ENCODE measurements at regions not wholly inside any gene's neighbourhood (a gene's known extent, or its start where the extent isn't known, plus 50 kb on each side); places are given as distances from the start of the nearest gene placed in this dataset.

GRCh38 chr9:126232461-126232860 lies 94.2 kb upstream of the MVB12B start:
- no peak for TF ChIP-seq Cebpa-rat (IDR thresholded peaks at IDR 0.05)
- H3K27ac ChIP-seq = no peak overlapping the region

GRCh38 chr9:126233175-126233574 lies 93.5 kb upstream of the MVB12B start:
- H3K27ac ChIP-seq = no peak overlapping the region
- H3K4me3 ChIP-seq = no peak overlapping the region
- H3K9ac ChIP-seq = no peak overlapping the region
- TF ChIP-seq Cebpa-rat (IDR thresholded peaks at IDR 0.05) = no peak
- no peaks in the 10 kb centered on the region for H4K20me1 ChIP-seq
- no peaks in the 10 kb centered on the region for H3K9me3 ChIP-seq
- no peak overlapping the region for H3K4me2 ChIP-seq
- no peaks in the 10 kb centered on the region for H3K27me3 ChIP-seq
- H3K36me3 ChIP-seq = no peaks in the 10 kb centered on the region
- peaks cover 34% of the 10 kb centered on the region for H3K4me1 ChIP-seq

More at GRCh38 chr9:126232461-126232860, 94.2 kb upstream of the MVB12B start:
- H3K27me3 ChIP-seq = no peaks in the 10 kb centered on the region
- peaks cover 41% of the 10 kb centered on the region for H3K4me1 ChIP-seq
- H3K4me2 ChIP-seq = no peak overlapping the region
- no peak overlapping the region for H3K9ac ChIP-seq
- no peaks in the 10 kb centered on the region for H4K20me1 ChIP-seq
- H3K36me3 ChIP-seq = no peaks in the 10 kb centered on the region
- no peaks in the 10 kb centered on the region for H3K9me3 ChIP-seq
- H3K4me3 ChIP-seq = no peak overlapping the region

- no peak overlapping the region for H3K4me3 ChIP-seq
- no peaks in the 10 kb centered on the region for H3K9me3 ChIP-seq
- H4K20me1 ChIP-seq = no peaks in the 10 kb centered on the region
- H3K4me1 ChIP-seq = peaks cover 25% of the 10 kb centered on the region
- H3K27ac ChIP-seq = no peak overlapping the region
- H3K36me3 ChIP-seq = no peaks in the 10 kb centered on the region
- no peak overlapping the region for H3K9ac ChIP-seq
- TF ChIP-seq Cebpa-rat (IDR thresholded peaks at IDR 0.05) = no peak
- no peaks in the 10 kb centered on the region for H3K27me3 ChIP-seq
- H3K4me2 ChIP-seq = peak overlapping the region; percentile 75; the same call in 1 of the 2 replicates
Measured at GRCh38 chr9:126233913-126234525, 92.6 kb upstream of the MVB12B start.

- H4K20me1 ChIP-seq = no peaks in the 10 kb centered on the region
- no peaks in the 10 kb centered on the region for H3K27me3 ChIP-seq
- H3K4me3 ChIP-seq = no peak overlapping the region
Measured at GRCh38 chr9:126234681-126235335, 91.8 kb upstream of the MVB12B start.

GRCh38 chr9:126235336-126236243 lies 91.0 kb upstream of the MVB12B start:
- no peaks in the 10 kb centered on the region for H3K36me3 ChIP-seq
- peak overlapping the region; percentile 75 for H3K4me2 ChIP-seq
- H3K27me3 ChIP-seq = no peaks in the 10 kb centered on the region
- peaks cover 25% of the 10 kb centered on the region for H3K4me1 ChIP-seq
- H3K9me3 ChIP-seq = no peaks in the 10 kb centered on the region
- H3K4me3 ChIP-seq = no peak overlapping the region
- peak overlapping the region; percentile 72 for H3K27ac ChIP-seq
- H3K9ac ChIP-seq = 0 out of 2 replicates have a peak overlapping the region, but pooled peaks have one; percentile 54
- no peaks in the 10 kb centered on the region for H4K20me1 ChIP-seq
- TF ChIP-seq Cebpa-rat (IDR thresholded peaks at IDR 0.05) = no peak

More at GRCh38 chr9:126234681-126235335, 91.8 kb upstream of the MVB12B start:
- no peak for TF ChIP-seq Cebpa-rat (IDR thresholded peaks at IDR 0.05)
- peak overlapping the region; percentile 75 for H3K4me2 ChIP-seq
- H3K9ac ChIP-seq = peak overlapping the region; percentile 54; the same call in 1 of the 2 replicates
- H3K9me3 ChIP-seq = no peaks in the 10 kb centered on the region
- peaks cover 23% of the 10 kb centered on the region for H3K4me1 ChIP-seq
- peak overlapping the region; percentile 72 for H3K27ac ChIP-seq
- no peaks in the 10 kb centered on the region for H3K36me3 ChIP-seq

GRCh38 chr9:126236273-126236672 lies 90.4 kb upstream of the MVB12B start:
- Histone ChIP-seq H3K4me3 (no peak overlapping the region), H3K36me3 (no peaks in the 10 kb centered on the region), H3K4me1 (peaks cover 31% of the 10 kb centered on the region), H3K27ac (no peak overlapping the region), H3K9ac (no peak overlapping the region), H3K9me3 (no peaks in the 10 kb centered on the region), H4K20me1 (no peaks in the 10 kb centered on the region), H3K27me3 (no peaks in the 10 kb centered on the region), H3K4me2 (no peak overlapping the region)
- TF ChIP-seq Cebpa-rat (IDR thresholded peaks at IDR 0.05) = no peak

- TF ChIP-seq Cebpa-rat (IDR thresholded peaks at IDR 0.05) = no peak
- H3K9me3 ChIP-seq = peaks cover 5% of the 10 kb centered on the region; the same call in 1 of the 2 replicates
- no peaks in the 10 kb centered on the region for H3K36me3 ChIP-seq
- H3K27me3 ChIP-seq = no peaks in the 10 kb centered on the region
- H3K9ac ChIP-seq = no peak overlapping the region
- H3K4me1 ChIP-seq = peaks cover 32% of the 10 kb centered on the region
- no peak overlapping the region for H3K27ac ChIP-seq
- H4K20me1 ChIP-seq = no peaks in the 10 kb centered on the region
- no peak overlapping the region for H3K4me3 ChIP-seq
- H3K4me2 ChIP-seq = no peak overlapping the region
Measured at GRCh38 chr9:126238415-126238814, 88.2 kb upstream of the MVB12B start.

GRCh38 chr9:126239515-126239914 lies 87.1 kb upstream of the MVB12B start:
- H3K9me3 ChIP-seq = peaks cover 9% of the 10 kb centered on the region; the same call in 1 of the 2 replicates
- H3K9ac ChIP-seq = no peak overlapping the region
- H4K20me1 ChIP-seq = no peaks in the 10 kb centered on the region
- no peak for TF ChIP-seq Cebpa-rat (IDR thresholded peaks at IDR 0.05)
- peaks cover 26% of the 10 kb centered on the region for H3K4me1 ChIP-seq
- no peak overlapping the region for H3K4me2 ChIP-seq
- H3K4me3 ChIP-seq = no peak overlapping the region
- H3K27ac ChIP-seq = no peak overlapping the region
- H3K27me3 ChIP-seq = no peaks in the 10 kb centered on the region
- no peaks in the 10 kb centered on the region for H3K36me3 ChIP-seq

GRCh38 chr9:126240835-126241234 lies 85.8 kb upstream of the MVB12B start:
- Histone ChIP-seq H3K9me3 (peaks cover 19% of the 10 kb centered on the region), H3K27me3 (no peaks in the 10 kb centered on the region), H3K4me3 (no peak overlapping the region), H3K36me3 (no peaks in the 10 kb centered on the region), H3K4me1 (peaks cover 13% of the 10 kb centered on the region), H3K27ac (no peak overlapping the region), H3K9ac (no peak overlapping the region), H4K20me1 (no peaks in the 10 kb centered on the region), H3K4me2 (no peak overlapping the region)
- TF ChIP-seq Cebpa-rat (IDR thresholded peaks at IDR 0.05) = no peak

Data from BLaER1 (cell line).